LNCaP clone FGC (cell line): ENCODE measurements at regions not wholly inside any gene's neighbourhood (a gene's known extent, or its start where the extent isn't known, plus 50 kb on each side); places are given as distances from the start of the nearest gene placed in this dataset.
"Not testable (repeated sequence)": the region's sequence is repeated elsewhere in the genome, so short reads cannot be mapped to it uniquely, and the experiment has no call there.

ENCODE experiments used
- DNase-seq: peaks from one replicate; pipeline ENCODE4 v3.0.0-alpha.2; 2011; ENCODE audit warnings: low read depth
- H3K4me3 ChIP-seq: 2 replicates; pipeline ENCODE4 v1.5.1; 2011; ENCODE audit warnings: mild to moderate bottlenecking, low read depth, low read length, control low read depth
- TF ChIP-seq, protein P1 (sequence below): IDR thresholded peaks from 2 replicates; pipeline ENCODE4 v1.5.1; 2012; ENCODE audit warnings: mild to moderate bottlenecking; ENCODE audit not compliant: control insufficient read depth, insufficient read depth; ENCODE audit errors: extremely low read depth

DNA sequence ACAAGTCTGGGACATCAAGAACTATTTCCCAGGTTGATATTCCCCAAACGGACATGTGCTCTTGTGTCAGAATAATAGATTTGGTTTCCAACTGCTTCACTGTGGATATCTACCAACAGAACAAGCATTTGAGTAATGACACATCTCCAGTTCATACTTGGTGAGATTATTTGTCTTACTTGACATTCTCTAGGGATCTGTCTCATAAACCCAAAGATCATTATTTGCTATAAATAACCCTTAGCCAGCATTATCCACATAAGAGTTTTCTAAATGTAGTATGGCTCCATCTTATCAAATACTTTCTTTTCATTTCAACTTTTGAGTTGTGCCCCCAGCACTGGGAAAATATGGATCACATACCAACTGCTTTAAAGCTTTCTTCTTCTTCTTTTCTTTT lies 1063.9 kb upstream of the CDH18 start:
- no peak for DNase-seq
- TF ChIP-seq, protein P1, sequence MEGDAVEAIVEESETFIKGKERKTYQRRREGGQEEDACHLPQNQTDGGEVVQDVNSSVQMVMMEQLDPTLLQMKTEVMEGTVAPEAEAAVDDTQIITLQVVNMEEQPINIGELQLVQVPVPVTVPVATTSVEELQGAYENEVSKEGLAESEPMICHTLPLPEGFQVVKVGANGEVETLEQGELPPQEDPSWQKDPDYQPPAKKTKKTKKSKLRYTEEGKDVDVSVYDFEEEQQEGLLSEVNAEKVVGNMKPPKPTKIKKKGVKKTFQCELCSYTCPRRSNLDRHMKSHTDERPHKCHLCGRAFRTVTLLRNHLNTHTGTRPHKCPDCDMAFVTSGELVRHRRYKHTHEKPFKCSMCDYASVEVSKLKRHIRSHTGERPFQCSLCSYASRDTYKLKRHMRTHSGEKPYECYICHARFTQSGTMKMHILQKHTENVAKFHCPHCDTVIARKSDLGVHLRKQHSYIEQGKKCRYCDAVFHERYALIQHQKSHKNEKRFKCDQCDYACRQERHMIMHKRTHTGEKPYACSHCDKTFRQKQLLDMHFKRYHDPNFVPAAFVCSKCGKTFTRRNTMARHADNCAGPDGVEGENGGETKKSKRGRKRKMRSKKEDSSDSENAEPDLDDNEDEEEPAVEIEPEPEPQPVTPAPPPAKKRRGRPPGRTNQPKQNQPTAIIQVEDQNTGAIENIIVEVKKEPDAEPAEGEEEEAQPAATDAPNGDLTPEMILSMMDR: no peak
- no peak overlapping the region for H3K4me3 ChIP-seq

DNA sequence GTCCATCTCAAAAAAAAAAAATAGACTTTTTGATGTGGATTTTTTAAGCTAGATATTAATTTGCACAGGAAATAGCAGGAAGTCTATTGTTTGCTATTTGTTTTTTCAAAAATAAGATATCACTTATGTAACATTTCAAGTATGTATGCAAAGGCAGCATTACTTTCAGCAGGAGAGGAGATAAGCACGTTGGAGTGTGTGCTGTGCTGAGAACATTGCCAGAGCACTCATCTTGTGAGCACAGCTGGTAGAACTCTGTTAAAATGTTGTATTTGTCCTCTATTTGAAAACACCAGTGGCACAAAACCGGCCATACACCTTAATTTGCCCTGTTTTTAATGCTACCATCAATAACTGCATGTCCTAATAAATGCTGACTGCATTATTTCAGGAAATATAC lies 1061.9 kb upstream of the CDH18 start:
- TF ChIP-seq, protein P1: no peak
- H3K4me3 ChIP-seq: no peak overlapping the region
- DNase-seq: no peak

DNA sequence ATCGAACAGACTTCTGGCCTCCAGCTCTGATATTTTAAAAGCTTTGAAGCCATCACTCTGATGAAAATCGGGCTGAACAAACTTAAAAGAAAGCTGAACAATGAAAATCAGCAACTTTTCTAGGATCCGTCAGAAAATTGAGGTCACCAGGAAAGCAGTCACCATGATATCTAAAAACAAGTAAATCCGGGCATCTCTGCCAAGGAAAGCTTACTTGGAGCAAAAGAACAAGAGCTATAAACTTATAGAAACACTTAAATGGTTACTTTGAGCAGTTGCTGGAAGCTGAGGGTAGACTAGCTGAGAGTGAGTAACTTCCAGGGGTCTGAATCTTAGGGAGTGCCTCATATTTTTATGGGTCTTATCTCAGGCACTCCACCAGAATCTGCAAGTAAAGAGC lies 1043.0 kb upstream of the CDH18 start:
- DNase-seq: no peak
- TF ChIP-seq, protein P1: no peak
- no peak overlapping the region for H3K4me3 ChIP-seq

DNA sequence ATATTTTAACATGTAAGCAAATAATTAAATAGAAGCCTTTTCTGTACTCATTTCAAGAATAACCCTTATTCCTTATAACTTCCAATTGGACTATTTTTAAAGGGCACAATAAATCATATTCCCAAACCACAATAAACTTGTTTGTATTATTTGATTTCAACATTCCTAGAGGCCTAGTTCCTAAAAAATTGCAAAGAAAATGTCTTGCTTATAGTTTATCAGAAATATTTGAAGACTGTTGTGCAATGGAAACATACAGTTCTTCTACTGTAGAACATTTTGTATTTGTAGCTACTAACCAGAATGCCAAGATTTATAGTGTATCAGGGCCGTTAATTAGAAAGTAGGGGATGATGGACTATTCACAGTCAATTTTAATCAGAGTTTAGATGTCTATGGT lies 1037.0 kb upstream of the CDH18 start:
- no peak overlapping the region for H3K4me3 ChIP-seq
- TF ChIP-seq, protein P1: no peak
- DNase-seq: no peak

DNA sequence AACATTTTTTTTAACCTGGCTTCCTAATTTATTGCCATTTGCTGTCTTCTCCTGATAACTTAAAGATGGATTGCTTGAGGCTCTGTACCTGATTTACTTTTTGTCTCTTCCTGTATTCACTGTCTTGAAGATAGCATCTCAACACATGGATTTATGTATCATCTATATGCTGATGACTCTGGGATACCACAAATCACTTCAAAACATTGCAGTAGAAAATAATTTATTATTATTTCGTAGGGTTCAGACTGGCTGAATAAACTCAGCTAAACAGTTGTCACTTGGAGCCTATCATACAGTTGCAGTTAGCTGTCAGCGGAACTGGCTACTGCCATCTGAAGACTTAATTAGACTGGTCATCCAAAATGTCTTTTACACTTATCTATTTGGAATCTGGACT lies 1025.2 kb upstream of the CDH18 start:
- no peak overlapping the region for H3K4me3 ChIP-seq
- TF ChIP-seq, protein P1: no peak
- DNase-seq: no peak

DNA sequence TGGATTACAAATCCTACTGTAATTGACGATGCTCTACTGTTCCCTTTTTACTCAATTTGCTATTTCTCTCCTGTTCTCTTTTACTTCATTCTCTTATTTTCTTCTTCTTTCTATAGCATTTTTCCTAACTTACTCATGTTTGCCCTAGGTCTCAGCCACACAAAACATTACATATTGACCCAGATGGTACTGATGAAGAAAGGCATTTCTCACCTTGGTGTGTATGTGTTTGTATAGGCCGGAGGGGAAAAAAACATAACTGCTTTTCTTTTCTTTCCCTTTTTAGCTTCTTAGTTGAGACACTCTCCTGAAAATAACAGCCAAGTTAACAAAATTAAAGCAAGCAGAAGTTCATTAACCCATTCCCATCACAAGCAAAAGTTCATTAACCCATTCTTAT lies 1019.8 kb upstream of the CDH18 start:
- H3K4me3 ChIP-seq: no peak overlapping the region

DNA sequence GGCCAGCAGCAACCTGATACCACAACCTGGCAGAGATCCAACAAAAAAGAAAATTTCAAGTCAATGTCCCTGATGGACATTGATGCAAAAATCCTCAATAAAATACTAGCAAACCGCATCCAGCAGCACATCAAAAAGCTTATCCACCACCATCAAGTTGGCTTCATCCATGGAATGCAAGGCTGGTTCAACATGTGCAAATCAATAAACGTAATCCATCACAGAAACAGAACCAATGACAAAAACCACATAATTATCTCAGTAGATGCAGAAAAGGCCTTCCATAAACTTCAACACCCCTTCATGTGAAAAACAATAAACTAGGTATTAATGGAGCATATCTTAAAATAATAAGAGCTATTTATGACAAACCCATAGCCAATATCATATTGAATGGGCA lies 1000.9 kb upstream of the CDH18 start:
- H3K4me3 ChIP-seq, DNase-seq: not testable (repeated sequence)

More for the DNA sequence above, 1019.8 kb upstream of the CDH18 start:
- no peak for DNase-seq
- TF ChIP-seq, protein P1: no peak
